ENCODE measurements at regions not wholly inside any gene's neighbourhood (a gene's known extent, or its start where the extent isn't known, plus 50 kb on each side); places are given as distances from the start of the nearest gene placed in this dataset.

- TF ChIP-seq CTCF (IDR thresholded peaks at IDR 0.05), result peak; percentile 99
- no peak for TF ChIP-seq EZH2phosphoT487 (IDR thresholded peaks at IDR 0.05)
Measured at GRCh38 chr2:41840702-41841551, 206.9 kb upstream of the PKDCC start.

Measured in neural progenitor cell (in vitro differentiated cells).